Kidney (tissue), 13 donors: ENCODE measurements at regions not wholly inside any gene's neighbourhood (a gene's known extent, or its start where the extent isn't known, plus 50 kb on each side); places are given as distances from the start of the nearest gene placed in this dataset.

Experiments
- DNase-seq, 5 donors: peaks; one replicate each; pipeline ENCODE4 v3.0.0-alpha.2; 2013 to 2020
- FAIRE-seq: peaks from 2 replicates; lab custom pipeline; 2012; peaks lifted over from hg19 to GRCh38; lab: Jason Lieb, UNC
- H3K27ac ChIP-seq, 2 donors: one replicate each; pipeline ENCODE4 v1.7.0; 2013; ENCODE audit warnings: low read depth in 2 of 2, low read length in 2 of 2, inconsistent platforms in 1 of 2
- H3K27me3 ChIP-seq: one replicate; pipeline ENCODE4 v1.7.1; 2013; ENCODE audit warnings: low read length, inconsistent platforms; ENCODE audit not compliant: control insufficient read depth, insufficient read depth
- H3K36me3 ChIP-seq, 3 donors: one replicate each; pipeline versions ENCODE4 v1.7.0 to v1.7.1; 2013; ENCODE audit warnings: low read length in 3 of 3, control low read depth in 1 of 3, inconsistent platforms in 1 of 3; ENCODE audit not compliant: insufficient read depth in 3 of 3, control insufficient read depth in 2 of 3
- H3K4me1 ChIP-seq, 3 donors: one replicate each; pipeline versions ENCODE4 v1.7.0 to v1.7.1; 2013; ENCODE audit warnings: low read length in 3 of 3, inconsistent platforms in 1 of 3, low read depth in 1 of 3; ENCODE audit not compliant: control insufficient read depth in 2 of 3, insufficient read depth in 2 of 3
- H3K4me3 ChIP-seq, 3 donors: one replicate each; pipeline versions ENCODE4 v1.7.0 to v1.8.1; 2013; ENCODE audit warnings: low read length in 3 of 3, control low read depth in 1 of 3, inconsistent platforms in 1 of 3
- H3K9ac ChIP-seq, 3 donors: one replicate each; pipeline versions ENCODE4 v1.7.0 to v1.7.1; 2013; ENCODE audit warnings: low read length in 3 of 3, control low read depth in 1 of 3, inconsistent platforms in 1 of 3
- H3K9me3 ChIP-seq, 3 donors: one replicate each; pipeline versions ENCODE4 v1.7.0 to v1.7.1; 2013; ENCODE audit warnings: low read length in 3 of 3, control low read depth in 1 of 3, inconsistent platforms in 1 of 3; ENCODE audit not compliant: control insufficient read depth in 2 of 3, insufficient read depth in 1 of 3
- intact Hi-C: fragments of 100-400 bp; cut with DNase I; formaldehyde crosslinking; loops from one replicate; pipeline ENCODE4 v1.11.1; 2022
- TF ChIP-seq, protein P1 (sequence below): IDR thresholded peaks from 3 replicates; pipeline ENCODE4 v1.5.1; 2012; ENCODE audit warnings: mild to moderate bottlenecking, moderate library complexity, borderline replicate concordance; ENCODE audit not compliant: insufficient read depth; ENCODE audit errors: extremely low read depth
- donor health status: control.
- donor health status: control.
- donor health status: control.
- donor health status: control.
- donor health status: control.
- donor health status: DM: yes; HTN: yes; CAD: no.
- donor health status: Normal renal cell carcinoma (clear cell type).

DNA sequence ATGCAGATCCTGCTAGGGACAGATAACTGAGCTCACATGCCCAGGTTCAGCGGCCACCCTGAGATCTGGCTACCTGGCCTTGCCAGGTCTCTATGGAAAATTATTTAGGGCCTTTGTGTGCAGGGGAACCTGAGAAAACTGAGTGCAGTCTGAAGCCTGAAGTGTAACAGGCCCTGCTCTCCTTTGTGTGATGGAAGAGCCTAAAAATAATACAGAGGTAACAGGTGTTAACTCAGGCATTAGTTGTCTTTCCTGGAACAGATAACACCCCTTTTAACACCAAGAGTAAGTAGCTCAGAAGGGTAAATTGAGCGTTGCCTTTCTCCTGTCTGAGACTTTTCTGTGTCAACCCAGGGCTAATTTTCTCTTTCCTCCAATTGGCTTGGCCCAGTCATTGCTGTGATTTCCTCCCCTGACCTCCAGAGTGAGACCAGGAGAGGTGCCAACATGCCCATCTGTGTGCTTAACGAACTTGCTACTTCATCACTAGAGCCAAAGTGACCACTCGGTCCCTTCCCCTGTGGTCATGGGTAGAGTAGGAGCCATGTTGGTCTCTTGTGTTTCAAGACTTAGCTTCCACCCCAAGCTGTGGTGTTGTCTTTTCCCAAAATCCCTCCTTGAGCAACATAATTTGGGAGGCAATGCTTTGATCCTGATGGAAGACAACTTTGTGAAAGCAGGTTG is 304.4 kb upstream of the JAG1 start:
- H3K4me1 ChIP-seq = no peaks in the 10 kb centered on the region
- H3K27ac ChIP-seq = no peak overlapping the region
- H3K27me3 ChIP-seq = no peaks in the 10 kb centered on the region
- H3K9me3 ChIP-seq = no peaks in the 10 kb centered on the region
- intact Hi-C loops = no loop called here
- DNase-seq (no peak), FAIRE-seq (no peak)
- H3K4me3 ChIP-seq = no peak overlapping the region
- TF ChIP-seq, protein P1, sequence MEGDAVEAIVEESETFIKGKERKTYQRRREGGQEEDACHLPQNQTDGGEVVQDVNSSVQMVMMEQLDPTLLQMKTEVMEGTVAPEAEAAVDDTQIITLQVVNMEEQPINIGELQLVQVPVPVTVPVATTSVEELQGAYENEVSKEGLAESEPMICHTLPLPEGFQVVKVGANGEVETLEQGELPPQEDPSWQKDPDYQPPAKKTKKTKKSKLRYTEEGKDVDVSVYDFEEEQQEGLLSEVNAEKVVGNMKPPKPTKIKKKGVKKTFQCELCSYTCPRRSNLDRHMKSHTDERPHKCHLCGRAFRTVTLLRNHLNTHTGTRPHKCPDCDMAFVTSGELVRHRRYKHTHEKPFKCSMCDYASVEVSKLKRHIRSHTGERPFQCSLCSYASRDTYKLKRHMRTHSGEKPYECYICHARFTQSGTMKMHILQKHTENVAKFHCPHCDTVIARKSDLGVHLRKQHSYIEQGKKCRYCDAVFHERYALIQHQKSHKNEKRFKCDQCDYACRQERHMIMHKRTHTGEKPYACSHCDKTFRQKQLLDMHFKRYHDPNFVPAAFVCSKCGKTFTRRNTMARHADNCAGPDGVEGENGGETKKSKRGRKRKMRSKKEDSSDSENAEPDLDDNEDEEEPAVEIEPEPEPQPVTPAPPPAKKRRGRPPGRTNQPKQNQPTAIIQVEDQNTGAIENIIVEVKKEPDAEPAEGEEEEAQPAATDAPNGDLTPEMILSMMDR = no peak
- H3K36me3 ChIP-seq = no peaks in the 10 kb centered on the region
- no peak overlapping the region for H3K9ac ChIP-seq

DNA sequence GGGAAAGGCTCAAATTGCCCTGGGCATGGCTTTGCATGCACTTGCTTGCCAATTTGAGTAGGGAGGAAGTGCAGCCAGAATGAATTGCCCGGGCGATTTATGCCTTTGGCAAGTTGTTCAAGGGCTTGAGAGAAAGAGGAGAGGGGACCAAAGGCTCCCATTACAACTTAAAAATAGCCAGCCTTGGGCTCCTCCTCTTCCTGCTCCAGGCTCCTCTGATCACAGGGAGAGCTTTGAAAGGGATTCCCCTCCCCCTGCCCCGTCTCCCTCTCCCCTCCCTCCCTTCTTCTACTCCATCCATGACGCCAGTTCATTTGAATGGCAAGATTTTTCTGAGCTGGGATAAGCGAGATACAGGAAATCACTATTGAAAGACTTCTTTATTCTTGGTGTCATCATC is 304.9 kb upstream of the JAG1 start:
- intact Hi-C loops = no loop called here
- FAIRE-seq (no peak), DNase-seq (peak in 4 of 5 donors; percentile 61 to 83 (median 70))
- H3K4me1 ChIP-seq = no peaks in the 10 kb centered on the region
- TF ChIP-seq, protein P1 = no peak
- no peaks in the 10 kb centered on the region for H3K36me3 ChIP-seq
- no peaks in the 10 kb centered on the region for H3K27me3 ChIP-seq
- H3K27ac ChIP-seq = no peak overlapping the region
- no peak overlapping the region for H3K9ac ChIP-seq
- no peaks in the 10 kb centered on the region for H3K9me3 ChIP-seq
- no peak overlapping the region for H3K4me3 ChIP-seq

DNA sequence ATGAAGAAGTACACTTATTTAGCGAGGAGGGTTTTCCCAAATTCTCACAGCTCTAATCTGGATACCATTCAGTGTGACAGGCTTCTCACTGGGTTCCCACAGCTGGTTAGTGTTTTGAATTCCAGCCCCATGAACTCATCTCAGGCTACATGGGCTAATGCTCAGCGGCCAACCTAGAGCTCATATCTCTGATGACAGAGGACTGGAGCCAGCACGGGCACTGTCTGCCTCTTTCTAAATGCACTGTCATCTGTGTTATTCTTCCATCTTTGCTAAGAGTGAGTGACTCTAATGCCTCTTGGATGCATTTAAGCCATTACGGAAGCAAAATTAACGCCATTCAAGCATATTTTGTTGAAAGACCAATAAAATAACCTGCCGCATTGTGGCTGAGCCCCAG is 308.9 kb upstream of the JAG1 start:
- no peaks in the 10 kb centered on the region for H3K9me3 ChIP-seq
- no peak overlapping the region for H3K4me3 ChIP-seq
- no peaks in the 10 kb centered on the region for H3K36me3 ChIP-seq
- H3K27me3 ChIP-seq = no peaks in the 10 kb centered on the region
- DNase-seq (peak in 2 of 5 donors; percentile 30 to 68), FAIRE-seq (no peak)
- H3K9ac ChIP-seq = no peak overlapping the region
- intact Hi-C loops = no loop called here
- peak overlapping the region in 1 of 2 donors; percentile 38 for H3K27ac ChIP-seq
- TF ChIP-seq, protein P1 = no peak
- peaks cover 0 to 2% (median 0%) of the 10 kb centered on the region in 3 donors for H3K4me1 ChIP-seq

DNA sequence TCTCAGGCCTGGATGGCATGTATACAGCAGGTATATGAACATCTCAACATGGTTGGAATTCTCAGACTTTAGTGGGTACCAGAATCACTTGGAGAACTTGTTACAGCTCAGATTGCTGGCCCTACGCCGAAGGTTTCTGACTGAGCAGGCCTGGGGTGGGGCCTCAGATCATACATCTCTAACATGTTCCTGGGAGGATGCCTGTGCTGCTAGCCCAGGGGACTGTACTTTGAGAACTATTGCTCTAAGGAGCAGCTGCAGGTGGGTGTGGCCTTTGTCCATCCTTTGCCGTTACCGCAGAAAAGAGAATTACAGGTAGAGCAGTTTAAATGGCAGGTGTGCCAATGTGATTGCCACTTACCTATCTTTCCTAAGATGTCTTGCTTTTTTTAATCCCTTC is 310.5 kb upstream of the JAG1 start:
- H3K9ac ChIP-seq = no peak overlapping the region
- intact Hi-C loops = no loop called here
- FAIRE-seq (no peak), DNase-seq (no peak)
- no peaks in the 10 kb centered on the region for H3K27me3 ChIP-seq
- no peaks in the 10 kb centered on the region for H3K9me3 ChIP-seq
- TF ChIP-seq, protein P1 = no peak
- no peak overlapping the region for H3K27ac ChIP-seq
- peaks cover 0 to 2% (median 0%) of the 10 kb centered on the region in 3 donors for H3K4me1 ChIP-seq
- no peaks in the 10 kb centered on the region for H3K36me3 ChIP-seq
- H3K4me3 ChIP-seq = no peak overlapping the region
